ENCODE measurements at regions not wholly inside any gene's neighbourhood (a gene's known extent, or its start where the extent isn't known, plus 50 kb on each side); places are given as distances from the start of the nearest gene placed in this dataset.

DNA sequence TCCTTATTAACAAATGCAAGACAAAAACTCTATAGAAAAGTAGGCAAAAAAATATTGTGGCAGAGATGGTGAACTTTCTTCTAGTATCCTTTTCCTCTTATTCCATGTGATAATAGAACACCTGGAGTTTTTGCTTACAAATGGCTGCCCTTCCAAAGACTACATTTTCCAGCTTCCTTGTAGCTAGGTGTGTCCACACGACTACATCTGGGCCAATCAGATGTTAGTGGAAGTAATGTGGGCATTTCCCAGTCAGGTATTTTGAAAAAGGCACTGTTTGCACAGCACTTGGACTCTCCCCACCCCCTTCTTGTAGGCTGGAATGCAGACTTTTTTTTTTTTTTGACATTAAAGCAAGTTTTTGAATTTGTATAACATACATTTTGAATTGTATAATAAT, 105.5 kb upstream of the TBX20 start:
- TF ChIP-seq, protein P1, sequence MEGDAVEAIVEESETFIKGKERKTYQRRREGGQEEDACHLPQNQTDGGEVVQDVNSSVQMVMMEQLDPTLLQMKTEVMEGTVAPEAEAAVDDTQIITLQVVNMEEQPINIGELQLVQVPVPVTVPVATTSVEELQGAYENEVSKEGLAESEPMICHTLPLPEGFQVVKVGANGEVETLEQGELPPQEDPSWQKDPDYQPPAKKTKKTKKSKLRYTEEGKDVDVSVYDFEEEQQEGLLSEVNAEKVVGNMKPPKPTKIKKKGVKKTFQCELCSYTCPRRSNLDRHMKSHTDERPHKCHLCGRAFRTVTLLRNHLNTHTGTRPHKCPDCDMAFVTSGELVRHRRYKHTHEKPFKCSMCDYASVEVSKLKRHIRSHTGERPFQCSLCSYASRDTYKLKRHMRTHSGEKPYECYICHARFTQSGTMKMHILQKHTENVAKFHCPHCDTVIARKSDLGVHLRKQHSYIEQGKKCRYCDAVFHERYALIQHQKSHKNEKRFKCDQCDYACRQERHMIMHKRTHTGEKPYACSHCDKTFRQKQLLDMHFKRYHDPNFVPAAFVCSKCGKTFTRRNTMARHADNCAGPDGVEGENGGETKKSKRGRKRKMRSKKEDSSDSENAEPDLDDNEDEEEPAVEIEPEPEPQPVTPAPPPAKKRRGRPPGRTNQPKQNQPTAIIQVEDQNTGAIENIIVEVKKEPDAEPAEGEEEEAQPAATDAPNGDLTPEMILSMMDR (IDR thresholded peaks at IDR 0.05) = no peak
- no peak for TF ChIP-seq POLR2A (IDR thresholded peaks at IDR 0.05)
